ENCODE measurements at regions not wholly inside any gene's neighbourhood (a gene's known extent, or its start where the extent isn't known, plus 50 kb on each side); places are given as distances from the start of the nearest gene placed in this dataset.

- TF ChIP-seq CTCF (conservative IDR thresholded peaks at IDR 0.05; ENCODE audit: low read depth, low read length) (no peak), EZH2 (IDR thresholded peaks at IDR 0.05; ENCODE audit: low read length, unreplicated experiment) (no peak), EZH2phosphoT487 (IDR thresholded peaks at IDR 0.05; ENCODE audit: borderline replicate concordance, low read length) (no peak)
Observed at GRCh38 chr2:20542269-20542668, 95.4 kb downstream of the RHOB start.

All from PC-3 (cell line).